Lower leg skin (tissue), 3 donors: ENCODE measurements at regions not wholly inside any gene's neighbourhood (a gene's known extent, or its start where the extent isn't known, plus 50 kb on each side); places are given as distances from the start of the nearest gene placed in this dataset.

Experiments
- POLR2A ChIP-seq, 2 donors: fragments of 450-650 bp; IDR thresholded peaks; one replicate each; pipeline ENCODE4 v1.6.1; 2016 to 2017; ENCODE audit warnings: antibody characterized with exemption in 2 of 2, mild to moderate bottlenecking in 1 of 2, moderate library complexity in 1 of 2
- TF ChIP-seq, protein P1 (sequence below), 3 donors: fragments of 450-650 bp; IDR thresholded peaks; one replicate each; pipeline ENCODE4 v1.5.1; 2016; ENCODE audit warnings: antibody characterized with exemption in 3 of 3, mild to moderate bottlenecking in 3 of 3, moderate library complexity in 2 of 3

DNA sequence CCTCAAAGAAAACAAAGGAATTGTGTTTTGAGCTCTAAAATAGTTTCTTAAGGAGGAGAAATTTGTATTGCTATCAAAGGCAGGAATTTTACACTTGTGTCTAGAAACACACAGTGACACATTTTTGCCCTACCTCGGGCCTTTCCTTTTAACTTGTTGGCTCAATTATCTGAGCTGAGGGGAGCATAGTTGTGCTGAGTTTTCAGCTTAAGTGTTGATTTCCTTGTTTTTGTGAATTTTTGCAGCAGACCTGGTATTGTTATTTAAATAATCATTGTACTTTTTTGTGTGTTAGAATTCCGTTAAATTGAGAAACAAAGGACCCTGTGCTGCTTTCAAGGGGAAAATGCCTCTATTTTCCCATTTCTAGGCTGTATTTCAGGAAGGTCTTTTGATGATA is 249.7 kb downstream of the CD83 start:
- TF ChIP-seq, protein P1, sequence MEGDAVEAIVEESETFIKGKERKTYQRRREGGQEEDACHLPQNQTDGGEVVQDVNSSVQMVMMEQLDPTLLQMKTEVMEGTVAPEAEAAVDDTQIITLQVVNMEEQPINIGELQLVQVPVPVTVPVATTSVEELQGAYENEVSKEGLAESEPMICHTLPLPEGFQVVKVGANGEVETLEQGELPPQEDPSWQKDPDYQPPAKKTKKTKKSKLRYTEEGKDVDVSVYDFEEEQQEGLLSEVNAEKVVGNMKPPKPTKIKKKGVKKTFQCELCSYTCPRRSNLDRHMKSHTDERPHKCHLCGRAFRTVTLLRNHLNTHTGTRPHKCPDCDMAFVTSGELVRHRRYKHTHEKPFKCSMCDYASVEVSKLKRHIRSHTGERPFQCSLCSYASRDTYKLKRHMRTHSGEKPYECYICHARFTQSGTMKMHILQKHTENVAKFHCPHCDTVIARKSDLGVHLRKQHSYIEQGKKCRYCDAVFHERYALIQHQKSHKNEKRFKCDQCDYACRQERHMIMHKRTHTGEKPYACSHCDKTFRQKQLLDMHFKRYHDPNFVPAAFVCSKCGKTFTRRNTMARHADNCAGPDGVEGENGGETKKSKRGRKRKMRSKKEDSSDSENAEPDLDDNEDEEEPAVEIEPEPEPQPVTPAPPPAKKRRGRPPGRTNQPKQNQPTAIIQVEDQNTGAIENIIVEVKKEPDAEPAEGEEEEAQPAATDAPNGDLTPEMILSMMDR (IDR thresholded peaks at IDR 0.05) = no peak
- no peak for TF ChIP-seq POLR2A (IDR thresholded peaks at IDR 0.05)
